Loucy (cell line): ENCODE measurements at regions not wholly inside any gene's neighbourhood (a gene's known extent, or its start where the extent isn't known, plus 50 kb on each side); places are given as distances from the start of the nearest gene placed in this dataset.

Experiments used
- CTCF ChIP-seq: fragments of 200-600 bp; sonication (generic); conservative IDR thresholded peaks from 2 replicates; pipeline ENCODE4 v1.5.1; 2014; ENCODE audit warnings: mild to moderate bottlenecking, antibody characterized with exemption, low read length
- EZH2phosphoT487 ChIP-seq: fragments of 200-600 bp; IDR thresholded peaks from 2 replicates; pipeline ENCODE4 v1.6.1; 2018; ENCODE audit warnings: antibody characterized with exemption, mild to moderate bottlenecking, moderate library complexity, borderline replicate concordance

DNA sequence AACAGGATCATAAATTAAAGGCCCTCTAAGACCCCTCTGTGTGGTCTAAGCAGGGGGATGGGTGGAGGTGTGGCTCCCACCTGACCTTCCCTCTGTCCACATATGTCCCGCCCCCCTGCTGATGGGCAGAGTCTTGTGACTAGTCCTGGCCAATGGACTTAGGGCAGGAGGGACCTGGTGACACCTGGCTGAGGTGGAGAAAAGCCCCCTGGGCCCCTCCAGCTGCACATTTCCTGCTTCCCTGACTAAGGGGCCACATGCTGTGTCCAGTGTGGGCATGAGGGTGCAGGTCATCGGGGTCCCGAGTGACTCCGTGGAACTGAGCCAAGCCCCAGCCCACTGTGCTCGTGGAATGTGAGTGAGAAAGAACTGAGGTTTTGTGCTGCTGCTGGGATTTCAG is 254.7 kb downstream of the ADGRD1 start:
- no peak for TF ChIP-seq CTCF
- TF ChIP-seq EZH2phosphoT487, result no peak
